HG03196 (cell line): ENCODE measurements at regions not wholly inside any gene's neighbourhood (a gene's known extent, or its start where the extent isn't known, plus 50 kb on each side); places are given as distances from the start of the nearest gene placed in this dataset.

Source experiments
- ATAC-seq: cut with Tn5 transposase; IDR thresholded peaks from one replicate; pipeline ENCODE4 v1.9.1; 2021; ENCODE audit not compliant: unreplicated experiment

- ATAC-seq = no peak
Observed at GRCh38 chr5:4758996-4759395, 381.1 kb upstream of the ADAMTS16 start.

- no peak for ATAC-seq
Observed at GRCh38 chr5:4762316-4762715, 377.8 kb upstream of the ADAMTS16 start.

- ATAC-seq = no peak
Observed at GRCh38 chr5:4765411-4765810, 374.7 kb upstream of the ADAMTS16 start.

GRCh38 chr5:4766101-4766500 lies 374.0 kb upstream of the ADAMTS16 start:
- ATAC-seq = no peak

- ATAC-seq = no peak
Observed at GRCh38 chr5:4772591-4772990, 367.5 kb upstream of the ADAMTS16 start.

GRCh38 chr5:4773827-4774317 lies 366.3 kb upstream of the ADAMTS16 start:
- ATAC-seq = no peak

GRCh38 chr5:4777435-4777834 lies 362.7 kb upstream of the ADAMTS16 start:
- ATAC-seq = no peak

- ATAC-seq = no peak
Observed at GRCh38 chr5:4780633-4781032, 359.5 kb upstream of the ADAMTS16 start.

- ATAC-seq = no peak
Observed at GRCh38 chr5:4781299-4781698, 358.8 kb upstream of the ADAMTS16 start.

- ATAC-seq = no peak
Observed at GRCh38 chr5:4785971-4786370, 354.2 kb upstream of the ADAMTS16 start.

- no peak for ATAC-seq
Observed at GRCh38 chr5:4797445-4797844, 342.7 kb upstream of the ADAMTS16 start.

GRCh38 chr5:4802044-4802443 lies 338.1 kb upstream of the ADAMTS16 start:
- ATAC-seq = no peak

GRCh38 chr5:4804691-4805360 lies 335.3 kb upstream of the ADAMTS16 start:
- no peak for ATAC-seq

- no peak for ATAC-seq
Observed at GRCh38 chr5:4815002-4815401, 325.1 kb upstream of the ADAMTS16 start.

- no peak for ATAC-seq
Observed at GRCh38 chr5:4817767-4818166, 322.4 kb upstream of the ADAMTS16 start.

GRCh38 chr5:4831325-4831724 lies 308.8 kb upstream of the ADAMTS16 start:
- no peak for ATAC-seq

GRCh38 chr5:4832471-4832870 lies 307.7 kb upstream of the ADAMTS16 start:
- ATAC-seq = no peak

- ATAC-seq = no peak
Observed at GRCh38 chr5:4833104-4833738, 306.9 kb upstream of the ADAMTS16 start.

- no peak for ATAC-seq
Observed at GRCh38 chr5:4837489-4838058, 302.6 kb upstream of the ADAMTS16 start.

GRCh38 chr5:4845221-4845620 lies 294.9 kb upstream of the ADAMTS16 start:
- no peak for ATAC-seq

GRCh38 chr5:4847766-4848165 lies 292.4 kb upstream of the ADAMTS16 start:
- ATAC-seq = no peak

- ATAC-seq = no peak
Observed at GRCh38 chr5:4855036-4855435, 285.1 kb upstream of the ADAMTS16 start.
